NCI-H2196 treated with DMSO at 0.1 percent for 48 hours (cell line): ENCODE measurements at regions not wholly inside any gene's neighbourhood (a gene's known extent, or its start where the extent isn't known, plus 50 kb on each side); places are given as distances from the start of the nearest gene placed in this dataset.

Experiments used
- DNase-seq: peaks from one replicate; lab custom pipeline; 2025; ENCODE audit not compliant: unreplicated experiment; lab: John Stamatoyannopoulos, UW

DNA sequence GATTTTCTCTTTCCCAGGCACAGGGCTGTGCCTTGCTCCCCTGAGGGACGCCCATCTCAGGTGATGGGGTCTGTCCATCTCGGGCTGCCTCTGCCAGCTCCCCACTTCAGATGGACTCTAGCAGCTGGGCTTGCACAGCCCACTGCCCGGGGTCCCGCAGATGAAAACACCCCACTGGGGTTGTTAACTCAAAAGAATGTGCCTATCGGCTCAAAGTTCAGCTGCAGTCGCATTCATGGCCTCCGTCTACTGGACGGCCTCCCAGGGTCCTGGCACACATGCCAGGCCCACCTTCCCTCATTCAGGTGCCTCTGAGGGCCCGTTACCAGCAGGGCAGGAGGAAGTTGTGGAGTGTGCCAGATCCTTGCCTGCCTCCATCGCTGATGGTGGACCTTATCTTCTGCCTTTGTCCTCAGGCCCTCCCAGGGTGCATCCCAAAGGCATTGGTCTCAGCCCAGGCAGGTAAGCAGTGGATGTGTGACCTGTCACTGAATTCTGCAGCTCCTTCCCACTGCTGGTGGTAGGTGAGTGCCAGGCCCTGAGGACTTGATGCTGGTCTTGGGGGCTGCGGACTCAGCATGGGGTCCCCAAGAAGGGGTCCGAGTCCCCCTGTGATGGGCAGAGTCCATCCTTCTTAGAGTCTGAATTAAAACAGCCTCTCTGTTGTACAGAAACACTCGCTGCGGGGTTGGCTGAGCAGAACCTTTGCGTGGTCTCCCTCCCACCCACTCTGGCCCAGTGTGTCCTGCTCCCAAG lies 324.6 kb upstream of the DIO3 start:
- DNase-seq = no peak

DNA sequence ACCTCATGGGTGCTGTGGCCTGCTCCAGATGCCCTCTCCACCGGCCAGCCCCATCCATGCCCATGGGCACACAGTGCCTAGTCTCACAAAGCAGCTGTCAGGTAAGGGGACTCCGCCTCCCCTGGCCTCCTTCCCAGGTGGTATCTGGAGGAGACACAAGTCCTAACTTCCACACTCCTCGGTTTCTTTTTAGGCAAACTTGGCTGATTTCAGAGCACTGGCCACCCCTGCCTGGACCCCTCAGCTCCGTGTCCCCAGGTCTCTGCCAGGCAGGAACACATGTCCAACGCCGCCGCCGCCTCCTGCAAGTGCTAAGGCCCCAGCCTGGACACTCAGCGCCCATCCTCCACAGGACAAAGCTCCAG lies 324.1 kb upstream of the DIO3 start:
- DNase-seq = no peak

DNA sequence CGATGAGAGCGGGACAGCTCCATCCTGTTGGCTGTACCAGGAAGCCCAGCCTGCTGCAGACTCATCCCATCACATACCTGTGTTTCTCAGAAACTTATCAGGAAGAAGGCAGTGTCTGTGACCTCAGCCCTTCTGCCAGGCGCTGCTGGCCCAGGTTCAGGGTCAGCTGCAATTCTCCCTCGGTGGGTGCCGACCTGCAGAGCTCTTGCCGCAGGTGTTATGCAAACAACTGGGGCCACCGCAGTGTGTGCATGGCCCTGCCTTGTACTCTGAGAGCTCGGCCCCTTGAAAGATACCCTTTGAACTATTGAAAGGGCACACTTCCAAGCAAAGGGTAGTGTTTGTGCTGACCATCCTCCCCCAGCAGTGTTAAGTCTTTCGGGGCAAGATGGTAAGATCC lies 322.2 kb upstream of the DIO3 start:
- DNase-seq = no peak

DNA sequence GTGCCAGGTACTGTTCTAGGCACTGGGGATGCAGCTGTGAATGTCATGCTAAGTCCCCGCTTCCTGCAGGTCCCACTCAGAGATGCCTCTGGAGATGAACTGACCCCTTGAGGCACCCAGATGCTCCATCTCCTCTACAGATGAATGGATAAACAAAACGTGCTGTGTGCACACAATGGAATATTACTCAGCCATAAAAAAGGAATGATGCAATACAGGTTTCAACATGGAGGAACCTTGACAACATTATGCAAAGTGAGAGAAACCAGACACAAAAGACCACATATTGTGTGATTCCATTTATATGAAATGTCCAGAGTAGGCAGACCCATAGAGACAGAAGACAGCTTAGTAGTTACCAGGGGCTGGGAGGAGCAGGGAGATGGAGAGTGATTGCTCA lies 320.1 kb upstream of the DIO3 start:
- DNase-seq = no peak

DNA sequence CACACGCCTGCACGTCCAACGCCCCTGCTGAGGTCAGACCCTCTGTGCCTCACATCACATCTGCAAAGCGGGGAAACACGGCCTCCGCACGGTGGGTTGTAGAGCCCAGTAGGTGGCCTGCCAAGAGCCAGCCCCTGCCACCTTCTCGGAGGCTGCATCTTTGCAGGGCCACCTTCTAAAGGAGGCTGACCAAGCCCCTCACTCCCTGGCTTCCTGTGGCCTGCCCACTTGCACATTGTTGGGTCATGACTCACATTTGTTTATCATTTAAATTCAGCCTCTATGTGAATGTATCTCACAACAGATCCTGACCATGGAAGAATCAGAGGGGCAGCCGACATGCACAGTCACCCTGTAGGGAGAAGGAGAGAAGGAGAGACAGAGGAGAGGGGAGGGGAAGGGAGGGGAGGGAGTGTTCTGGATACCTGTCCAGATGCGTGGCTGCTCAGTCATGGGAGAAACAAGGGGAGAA lies 319.5 kb upstream of the DIO3 start:
- no peak for DNase-seq

DNA sequence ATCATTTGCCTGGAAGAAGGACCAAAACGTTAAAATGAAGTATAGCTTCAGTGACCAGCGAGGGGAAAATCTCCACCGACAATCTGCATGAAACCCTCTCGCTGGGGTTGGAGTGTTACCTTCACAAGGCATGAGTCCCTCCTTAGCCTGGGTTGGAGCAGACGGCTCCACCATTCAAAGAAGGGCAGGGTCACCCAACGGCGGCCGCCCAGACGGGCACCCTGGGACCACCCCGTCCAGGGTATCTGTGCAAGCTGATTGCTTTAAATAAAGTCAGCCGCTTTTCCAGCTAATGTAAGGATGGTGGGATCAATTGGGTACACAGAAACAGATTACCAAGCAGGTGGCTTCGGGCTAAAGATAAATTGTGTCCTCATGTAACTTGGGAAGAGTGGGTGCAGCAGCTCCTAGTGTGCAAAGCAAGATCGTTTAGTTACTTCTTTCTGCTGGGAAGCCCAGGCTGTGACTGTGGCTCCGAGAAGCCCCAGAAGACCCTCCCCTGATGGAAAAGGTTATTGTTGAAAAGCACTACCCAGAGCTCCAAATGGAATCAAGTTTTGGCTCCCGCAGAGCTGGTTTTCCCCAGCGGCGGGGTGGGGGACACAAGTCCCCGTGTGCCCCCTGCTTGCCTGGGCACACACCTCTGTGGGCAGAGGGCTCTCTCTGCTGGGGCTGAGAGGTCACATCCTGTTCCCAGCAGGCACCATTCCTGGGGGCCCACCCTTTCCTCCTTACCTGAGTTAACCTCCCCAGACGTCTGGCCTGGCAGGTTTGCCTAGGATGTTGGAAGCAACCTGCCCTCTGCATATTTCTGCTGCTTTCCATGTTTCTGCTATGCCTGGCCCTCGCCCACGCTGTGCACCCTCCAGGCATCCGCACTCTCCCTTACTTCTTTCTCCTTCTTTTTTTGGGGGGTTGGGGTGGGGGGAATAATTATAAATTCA lies 318.6 kb upstream of the DIO3 start:
- DNase-seq = no peak

DNA sequence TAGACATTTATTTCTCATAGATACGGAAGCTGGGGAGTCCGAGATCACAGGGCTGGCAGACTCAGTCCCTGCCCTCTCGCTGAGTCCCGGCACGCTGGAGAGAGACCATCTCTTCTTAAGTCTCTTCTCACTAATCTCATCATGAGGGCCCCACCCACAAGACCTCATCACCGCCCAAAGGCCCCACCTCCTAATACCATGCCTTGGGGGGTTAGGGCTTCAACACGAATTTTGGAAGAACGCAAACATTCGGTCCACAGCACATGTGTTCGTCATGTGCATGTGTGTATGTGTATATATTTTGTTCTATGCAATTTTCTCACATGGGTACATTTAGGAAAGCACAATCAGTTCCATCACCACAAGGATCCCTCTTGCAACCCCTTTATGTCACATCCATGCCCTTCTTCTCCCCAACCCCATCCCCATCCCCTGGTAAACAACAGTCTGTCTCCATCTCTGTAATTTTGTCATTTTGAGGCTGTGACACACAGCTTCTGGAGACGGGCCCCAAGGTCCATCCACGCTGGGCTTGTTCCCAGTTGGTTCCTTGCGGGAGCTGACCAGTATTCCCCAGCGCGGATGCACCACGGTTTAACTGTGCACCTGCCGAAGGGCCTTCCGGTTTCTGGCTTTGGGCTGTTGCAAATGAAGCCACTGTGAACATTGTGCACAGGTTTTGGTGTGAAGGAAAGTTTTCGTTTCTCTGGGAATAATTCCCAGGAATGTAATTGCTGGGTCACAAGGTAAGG lies 317.5 kb upstream of the DIO3 start:
- no peak for DNase-seq

DNA sequence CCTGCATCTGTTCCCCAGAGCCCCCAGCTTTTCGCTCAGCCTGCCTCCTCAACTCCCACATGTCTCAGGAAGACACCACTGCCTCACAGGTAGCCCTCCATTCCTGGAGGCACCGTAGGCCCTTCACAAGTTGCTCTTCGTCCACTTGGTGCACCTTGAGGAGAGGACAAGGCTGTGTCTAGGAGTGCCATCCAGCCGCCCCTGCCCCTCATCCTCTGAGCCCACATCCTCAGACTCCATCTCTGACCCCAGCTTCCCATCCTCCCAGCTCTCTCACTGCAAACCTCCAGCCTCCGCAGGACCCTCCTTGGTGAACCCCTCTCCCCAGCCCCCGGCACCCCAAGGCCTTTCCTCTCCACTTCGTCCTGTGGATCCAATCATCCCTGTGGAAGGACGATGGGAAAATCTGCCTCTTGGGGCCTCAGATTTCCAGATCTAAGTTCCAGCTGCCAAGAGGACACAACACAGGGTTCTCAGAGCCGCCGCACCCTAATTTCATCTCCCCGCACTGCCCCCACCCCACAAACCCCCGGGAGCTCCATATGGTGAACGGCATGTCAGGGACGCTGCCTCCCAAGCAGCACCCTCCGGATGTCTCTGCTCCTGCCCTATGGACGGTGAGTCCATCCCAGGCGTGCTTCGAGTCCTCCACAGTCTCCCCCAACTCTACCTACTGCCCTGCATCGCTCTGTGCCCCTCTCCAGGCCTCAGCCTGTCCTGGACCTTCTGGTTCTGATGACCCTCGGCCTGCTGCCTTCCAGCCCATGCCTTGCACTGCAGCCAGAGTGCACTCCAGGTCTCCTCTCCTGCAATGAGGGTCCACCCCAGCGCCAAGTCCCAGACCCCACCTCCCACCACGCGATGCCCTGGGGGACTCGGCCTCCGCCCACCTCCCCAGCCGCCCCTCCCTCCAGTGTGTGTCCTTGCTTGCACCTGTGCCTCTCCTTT lies 314.1 kb upstream of the DIO3 start:
- no peak for DNase-seq

DNA sequence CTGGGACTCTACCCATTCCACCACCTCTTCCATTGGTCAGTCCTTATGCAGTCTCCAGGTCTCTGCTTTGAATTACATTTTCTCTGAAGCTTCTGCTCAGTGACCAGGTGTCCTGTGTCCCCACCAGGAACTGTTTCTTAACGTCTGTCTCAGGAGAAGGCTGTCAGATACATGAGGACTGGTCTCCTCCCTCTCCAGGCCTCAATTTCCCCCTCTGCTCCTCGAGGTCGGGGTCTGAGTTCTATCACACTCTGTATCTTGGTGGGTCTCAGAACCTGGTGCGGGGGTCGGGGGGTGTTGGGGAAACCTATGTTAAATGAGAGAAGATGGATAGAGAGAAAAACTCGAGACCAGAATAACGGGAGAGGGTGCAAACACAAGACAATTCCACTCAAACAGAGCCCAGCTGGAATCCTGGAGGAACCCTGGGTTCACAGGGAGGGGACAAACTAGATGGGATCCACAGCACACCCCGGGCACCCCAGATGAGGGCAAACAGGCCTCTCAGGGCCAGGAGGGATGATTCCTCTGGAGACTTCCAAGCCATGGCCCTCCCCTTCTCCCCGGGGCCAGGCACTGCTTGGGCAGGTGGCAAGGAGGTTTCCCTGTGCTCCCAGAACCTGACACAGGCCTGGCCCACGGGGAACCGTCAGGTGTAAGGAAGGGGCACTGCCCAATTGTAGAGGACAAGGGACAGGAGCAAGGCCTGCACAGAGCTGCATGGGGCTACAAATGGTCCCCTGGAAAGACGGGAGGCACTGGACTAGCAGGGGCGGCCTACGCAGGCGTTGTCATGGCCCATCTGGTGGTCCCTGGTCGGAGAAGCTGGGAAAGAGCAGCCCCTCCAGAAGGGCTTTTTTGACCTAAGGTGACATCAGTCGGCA lies 313.2 kb upstream of the DIO3 start:
- DNase-seq = no peak

DNA sequence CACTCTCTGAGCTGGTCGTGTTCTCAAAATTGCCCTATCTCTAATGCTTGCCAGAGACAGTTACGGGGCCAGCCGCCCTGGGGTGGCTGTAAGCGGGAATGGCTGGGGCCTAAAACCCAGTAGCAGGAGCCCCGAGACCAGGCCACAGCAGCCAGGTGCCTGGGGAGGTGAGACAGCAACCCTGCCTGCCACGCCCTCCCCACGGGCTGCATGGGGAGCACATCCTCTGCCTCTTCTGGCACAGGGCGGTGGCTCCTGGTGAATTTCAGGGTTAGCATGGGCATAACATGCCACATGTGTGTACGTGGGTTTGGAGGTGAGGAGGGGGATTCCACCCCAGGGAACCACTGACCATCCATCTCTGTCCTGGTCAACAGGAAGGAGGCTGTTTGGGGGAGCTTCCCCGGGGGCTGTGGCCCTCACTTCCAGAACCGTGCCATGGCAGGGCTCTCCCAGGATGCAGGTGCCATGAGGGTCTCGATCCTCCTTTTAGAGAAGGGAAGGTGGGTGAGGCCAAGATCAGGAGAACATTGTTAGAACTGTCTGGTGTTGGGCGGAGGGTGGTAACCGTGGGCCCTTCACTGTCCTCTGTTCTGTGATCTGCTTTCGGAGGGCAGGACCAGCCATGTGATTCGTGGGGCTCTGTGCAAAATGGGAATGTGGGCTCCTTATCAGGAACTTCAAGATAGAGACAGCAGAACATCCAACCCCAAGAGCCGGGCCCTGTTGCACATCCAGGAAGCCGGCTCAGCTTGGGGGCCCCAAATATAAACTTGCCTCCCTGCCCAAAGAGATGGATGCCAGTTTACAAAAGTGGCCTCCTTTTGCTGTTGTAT lies 312.2 kb upstream of the DIO3 start:
- no peak for DNase-seq

DNA sequence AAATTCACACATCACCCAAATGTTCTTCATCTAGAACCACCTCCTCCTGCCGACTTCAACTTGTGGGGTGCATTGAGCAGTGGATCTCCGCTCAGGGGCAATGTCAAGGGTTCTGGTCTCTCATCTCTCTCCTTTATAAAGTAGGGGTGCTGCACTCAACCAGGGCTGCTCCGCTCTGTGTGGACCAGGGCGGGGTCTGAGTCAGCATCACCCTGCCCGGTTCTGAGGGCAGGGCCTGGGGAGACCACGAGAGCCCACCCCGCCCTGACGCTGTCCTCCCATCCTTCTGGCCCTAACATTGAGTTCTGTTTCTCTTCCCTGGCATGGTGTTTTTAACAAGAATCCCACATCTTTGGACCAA lies 311.6 kb upstream of the DIO3 start:
- no peak for DNase-seq

DNA sequence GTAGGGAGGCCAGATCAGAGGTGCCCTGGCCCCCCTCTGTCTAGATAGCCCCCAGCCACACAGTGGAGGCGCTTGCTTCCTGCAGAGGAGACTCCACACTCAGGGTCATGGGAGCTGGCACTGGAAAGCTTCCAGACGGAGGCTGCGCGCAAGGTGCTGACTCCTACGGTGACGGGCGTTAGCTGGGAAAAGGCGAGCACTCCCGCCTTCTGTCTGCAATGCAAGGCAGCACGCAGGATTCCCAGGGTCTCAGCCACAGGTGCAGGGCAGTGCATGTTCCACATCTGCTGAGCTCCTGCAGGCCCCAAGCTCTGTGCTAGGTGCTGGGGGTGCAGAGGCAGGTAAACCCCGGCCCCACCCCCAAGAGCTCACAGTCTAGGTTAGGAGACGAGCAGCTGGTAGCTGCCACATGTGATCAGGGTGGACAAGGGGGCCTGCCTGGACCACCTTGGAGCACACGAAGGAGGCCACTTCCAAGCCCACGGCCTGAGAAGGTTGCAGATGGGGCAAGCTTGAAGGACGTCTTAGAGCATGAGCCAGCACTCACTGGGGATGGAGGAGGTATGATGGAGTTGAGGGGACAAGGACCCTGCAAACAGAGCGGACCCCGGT lies 310.9 kb upstream of the DIO3 start:
- DNase-seq = no peak

DNA sequence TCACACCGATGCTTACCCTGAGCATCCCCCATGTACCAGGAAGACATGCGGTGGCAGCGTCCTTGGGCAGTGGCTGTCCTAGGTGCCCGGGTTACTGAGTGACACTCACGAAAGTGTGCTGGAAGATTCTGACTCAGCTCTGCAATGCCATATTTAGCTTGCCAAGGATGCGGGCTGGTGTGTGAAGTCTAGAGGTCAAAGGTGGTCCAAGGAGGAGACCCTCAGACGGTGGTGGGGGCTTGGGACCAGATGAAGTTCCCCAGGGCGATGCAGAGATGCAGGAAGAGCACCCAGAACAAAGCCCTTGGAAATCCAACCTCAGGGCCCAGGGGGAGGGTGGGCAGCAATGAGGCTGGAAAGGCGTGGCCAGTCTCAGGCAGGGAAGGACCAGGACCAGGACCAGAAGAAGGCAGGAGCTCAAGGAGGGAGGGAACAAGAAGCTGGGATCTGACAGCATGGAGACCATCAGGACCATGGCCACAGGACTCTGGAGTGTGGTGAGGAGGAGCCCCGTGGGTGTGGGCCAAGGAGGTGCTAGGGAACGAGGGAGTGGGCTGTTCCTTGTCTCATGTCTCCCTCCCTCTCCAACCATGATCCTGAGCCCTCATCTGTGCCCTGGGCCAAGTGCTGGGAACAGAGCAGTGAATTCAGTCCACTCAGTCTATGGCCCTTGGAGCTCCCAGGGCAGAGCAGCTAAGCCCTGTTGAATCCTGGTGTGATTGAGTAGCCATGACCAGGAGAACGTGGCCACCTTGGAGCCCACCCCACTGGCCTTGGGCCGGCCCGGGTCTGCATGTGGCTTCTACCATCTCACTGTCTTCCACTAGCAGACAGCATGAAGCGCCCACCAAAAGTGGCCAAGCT lies 310.1 kb upstream of the DIO3 start:
- DNase-seq = no peak

DNA sequence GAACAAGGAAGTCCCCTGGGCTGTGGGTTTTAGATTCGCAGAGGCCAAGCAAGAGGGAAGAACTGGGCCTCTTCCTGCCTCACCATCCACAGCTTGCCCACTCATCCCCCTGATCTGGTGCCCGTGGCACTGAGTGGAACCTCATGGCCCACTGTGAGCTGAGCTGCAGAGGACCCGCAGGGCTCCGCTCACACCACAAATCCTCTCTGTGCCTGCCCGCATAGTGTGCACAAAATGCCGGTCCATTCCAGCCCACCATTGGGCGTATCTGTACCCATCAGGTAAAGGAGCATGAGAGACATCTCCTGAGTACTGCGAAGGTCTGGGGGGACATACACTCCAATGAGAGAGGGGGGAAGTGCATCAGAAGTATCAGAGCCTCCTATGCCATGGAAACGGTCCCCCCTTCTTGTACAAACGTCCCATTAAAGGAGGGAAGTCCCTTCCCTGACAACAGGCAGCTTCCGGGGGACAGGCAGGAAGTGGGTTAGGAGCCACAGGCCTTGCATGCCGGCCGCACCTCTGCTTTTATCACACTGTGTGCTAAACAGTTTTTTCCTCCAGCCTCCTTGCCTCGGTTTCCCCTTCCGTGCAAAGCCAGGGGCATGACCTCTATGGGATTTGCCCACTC lies 309.4 kb upstream of the DIO3 start:
- DNase-seq = no peak

DNA sequence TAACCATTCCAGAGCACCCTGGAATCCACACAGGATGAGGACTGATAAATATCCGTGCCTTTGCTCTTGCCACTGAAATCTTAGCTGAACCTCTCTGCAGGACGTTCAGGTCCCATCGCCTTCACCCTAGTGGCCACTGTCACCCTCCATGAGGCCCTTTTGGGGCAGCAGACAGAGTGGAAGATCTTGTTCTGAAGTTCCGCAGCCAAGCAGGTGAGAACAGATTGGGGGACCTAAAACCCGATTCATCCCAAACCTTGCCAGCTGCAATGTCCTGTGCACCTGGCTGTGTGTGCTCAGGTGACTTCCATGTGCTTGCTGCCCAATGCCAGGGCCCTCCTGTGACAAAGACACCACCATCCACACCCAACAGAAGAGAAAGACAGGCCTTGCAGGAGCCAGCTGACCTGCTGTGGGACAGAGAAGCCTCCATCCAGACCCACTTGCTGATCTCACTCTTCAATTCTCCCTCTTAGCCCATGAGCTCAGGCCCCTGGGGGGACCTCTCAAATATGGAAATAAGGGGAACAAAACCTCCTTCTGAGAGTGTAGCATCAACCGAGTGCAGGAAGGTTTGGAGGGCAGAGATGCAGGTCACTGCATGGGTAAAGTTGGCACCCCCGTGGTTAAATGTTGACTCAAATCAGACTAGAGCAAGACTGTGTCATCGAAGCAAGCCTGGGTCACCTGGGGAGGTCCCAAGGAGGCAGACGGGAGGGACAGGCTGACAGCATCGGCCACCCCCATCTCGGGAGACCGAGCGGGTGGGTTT lies 308.7 kb upstream of the DIO3 start:
- DNase-seq = no peak

DNA sequence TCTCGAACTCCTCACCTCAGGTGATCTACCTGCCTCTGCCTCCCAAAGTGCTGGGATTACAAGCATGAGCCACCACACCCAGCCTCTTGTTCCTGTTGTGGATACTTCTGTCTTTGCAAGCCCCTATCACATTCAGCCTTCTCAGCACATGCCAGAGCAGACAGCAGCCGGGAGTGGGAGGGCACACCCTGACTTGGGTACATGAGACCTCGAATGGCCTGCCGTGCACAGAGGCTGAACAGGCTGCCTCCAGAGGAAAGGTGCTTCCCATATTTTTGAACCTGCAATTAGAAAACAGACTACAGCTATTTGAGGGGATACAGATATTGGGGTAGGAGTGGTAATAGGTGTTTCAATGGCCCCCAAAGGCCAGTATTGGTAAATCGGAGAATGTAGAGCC lies 307.3 kb upstream of the DIO3 start:
- no peak for DNase-seq
